SK-N-SH (cell line): ENCODE measurements at regions not wholly inside any gene's neighbourhood (a gene's known extent, or its start where the extent isn't known, plus 50 kb on each side); places are given as distances from the start of the nearest gene placed in this dataset.

ENCODE experiments used
- CTCF ChIA-PET: fragments of 300-600, 350-600 bp; formaldehyde crosslinking; extraction: SDS; loops from one replicate; lab custom pipeline; 2021; lab: Yijun Ruan, JAX
- POLR2A ChIA-PET: fragments of 350-600 bp; sonication (Branson Sonifier 250); formaldehyde crosslinking; extraction: SDS; loops from one replicate; lab custom pipeline; 2020; ENCODE audit warnings: antibody characterized with exemption, inconsistent platforms; lab: Yijun Ruan, JAX
- DNase-seq: peaks from one replicate; pipeline ENCODE4 v3.0.0; 2012
- H2AFZ ChIP-seq: fragments of 200-600 bp; sonication (generic); 2 replicates; pipeline ENCODE4 v1.8.1; 2016; ENCODE audit warnings: antibody characterized with exemption, mild to moderate bottlenecking, low read depth
- H3F3A ChIP-seq: fragments of 200-600 bp; sonication (generic); replicated peaks from 2 replicates; pipeline ENCODE3; 2016; ENCODE audit warnings: antibody characterized with exemption, mild to moderate bottlenecking; ENCODE audit not compliant: insufficient read depth
- H3K27ac ChIP-seq, 2 experiments: fragments of 200-500 bp in 1 of 2; fragments of 200-600 bp in 1 of 2; sonication (Bioruptor generic) in 1 of 2; sonication (generic), shearing (Covaris generic) in 1 of 2; 2 replicates each; pipeline versions ENCODE4 v1.5.1 to v1.6.1; 2014 to 2016; ENCODE audit warnings: low read depth in 2 of 2, inconsistent platforms in 1 of 2, low read length in 1 of 2, mild to moderate bottlenecking in 1 of 2, mixed read lengths in 1 of 2
- H3K27me3 ChIP-seq: fragments of 200-600 bp; sonication (generic), shearing (Covaris generic); 2 replicates; pipeline ENCODE4 v1.6.1; 2016; ENCODE audit warnings: mixed run types; ENCODE audit not compliant: insufficient read depth
- H3K36me3 ChIP-seq, 2 experiments: fragments of 200-500 bp in 1 of 2; fragments of 200-600 bp in 1 of 2; sonication (Bioruptor generic) in 1 of 2; sonication (generic) in 1 of 2; replicated peaks in 1 of 2; 2 replicates each; pipeline versions ENCODE3 to v1.5.1; 2014 to 2016; ENCODE audit warnings: low read length in 1 of 2, mild to moderate bottlenecking in 1 of 2; ENCODE audit not compliant: insufficient read depth in 2 of 2, control insufficient read depth in 1 of 2
- H3K4me1 ChIP-seq, 2 experiments: fragments of 200-500 bp in 1 of 2; fragments of 200-600 bp in 1 of 2; sonication (Bioruptor generic) in 1 of 2; sonication (generic), shearing (Covaris generic) in 1 of 2; 2 replicates each; pipeline versions ENCODE4 v1.5.1 to v1.6.1; 2014 to 2016; ENCODE audit warnings: low read depth in 1 of 2, low read length in 1 of 2, mixed run types in 1 of 2; ENCODE audit not compliant: insufficient read depth in 2 of 2, control insufficient read depth in 1 of 2
- H3K4me2 ChIP-seq: fragments of 200-600 bp; sonication (generic), shearing (Covaris generic); 2 replicates; pipeline ENCODE4 v1.6.1; 2017; ENCODE audit warnings: mixed run types
- H3K4me3 ChIP-seq, 2 experiments: fragments of 200-500 bp in 1 of 2; fragments of 200-600 bp in 1 of 2; sonication (Bioruptor generic) in 1 of 2; sonication (generic), shearing (Covaris generic) in 1 of 2; 2 replicates each; pipeline versions ENCODE4 v1.5.1 to v1.8.1; 2014 to 2016; ENCODE audit warnings: low read depth in 2 of 2, inconsistent platforms in 1 of 2, low read length in 1 of 2, mild to moderate bottlenecking in 1 of 2, mixed read lengths in 1 of 2, moderate library complexity in 1 of 2
- H3K79me2 ChIP-seq: fragments of 200-600 bp; sonication (generic); 2 replicates; pipeline ENCODE4 v1.8.1; 2017; ENCODE audit warnings: mild to moderate bottlenecking; ENCODE audit not compliant: insufficient read depth
- H3K9ac ChIP-seq: fragments of 200-600 bp; sonication (generic); 2 replicates; pipeline ENCODE4 v1.6.1; 2017; ENCODE audit warnings: mixed run types
- H3K9me2 ChIP-seq: fragments of 200-600 bp; sonication (generic); 2 replicates; pipeline ENCODE4 v1.6.1; 2017; ENCODE audit warnings: mixed run types
- H3K9me3 ChIP-seq: fragments of 200-600 bp; sonication (generic); 2 replicates; pipeline ENCODE4 v1.6.1; 2017; ENCODE audit warnings: mixed run types, mild to moderate bottlenecking, moderate library complexity
- H4K20me1 ChIP-seq: fragments of 200-600 bp; sonication (generic); 2 replicates; pipeline ENCODE4 v1.6.1; 2017; ENCODE audit warnings: mild to moderate bottlenecking, mixed run types; ENCODE audit not compliant: insufficient read depth
- CTCF ChIP-seq: fragments of 200-600 bp; sonication (generic); IDR thresholded peaks from 2 replicates; pipeline ENCODE4 v1.6.1; 2017; ENCODE audit warnings: antibody characterized with exemption, mild to moderate bottlenecking, moderate library complexity
- ELF1 ChIP-seq: IDR thresholded peaks from 2 replicates; pipeline ENCODE4 v1.4.0; 2012
- EP300 ChIP-seq, 2 experiments: IDR thresholded peaks; 2 replicates each; pipeline versions ENCODE4 v1.4.0 to v1.6.1; 2012; ENCODE audit warnings: borderline replicate concordance in 1 of 2, low read depth in 1 of 2, low read length in 1 of 2
- EZH2phosphoT487 ChIP-seq: fragments of 200-600 bp; sonication (generic); IDR thresholded peaks from 2 replicates; pipeline ENCODE4 v1.6.1; 2017; ENCODE audit warnings: low read depth, mixed run types, mild to moderate bottlenecking, antibody characterized with exemption, moderate library complexity, borderline replicate concordance
- FOXJ3 ChIP-seq: sonication (generic); formaldehyde crosslinking; IDR thresholded peaks from 2 replicates; pipeline ENCODE4 v1.5.1; 2020; ENCODE audit warnings: mild to moderate bottlenecking, missing genetic modification reagents
- GABPA ChIP-seq: IDR thresholded peaks from 2 replicates; pipeline ENCODE4 v1.4.0; 2012; ENCODE audit warnings: low read depth, mild to moderate bottlenecking
- GATA2 ChIP-seq: sonication (generic); formaldehyde crosslinking; IDR thresholded peaks from 2 replicates; pipeline ENCODE4 v1.5.0; 2020; ENCODE audit warnings: mild to moderate bottlenecking, missing genetic modification reagents
- NRF1 ChIP-seq: IDR thresholded peaks from 2 replicates; pipeline ENCODE4 v1.6.1; 2012; ENCODE audit warnings: low read depth, mild to moderate bottlenecking, low read length
- PBX3 ChIP-seq: IDR thresholded peaks from 2 replicates; pipeline ENCODE4; 2012
- POLR2AphosphoS5 ChIP-seq: IDR thresholded peaks from 2 replicates; pipeline ENCODE4 v1.6.1; 2012; ENCODE audit warnings: low read depth, low read length
- REST ChIP-seq: IDR thresholded peaks from 2 replicates; pipeline ENCODE4 v1.6.1; 2012; ENCODE audit warnings: mild to moderate bottlenecking, low read depth, low read length, moderate library complexity
- SIN3A ChIP-seq: IDR thresholded peaks from 2 replicates; pipeline ENCODE4 v1.6.1; 2012; ENCODE audit warnings: low read depth, mild to moderate bottlenecking, low read length, moderate library complexity, borderline replicate concordance
- WGBS: methylation state at CpG from one replicate; pipeline ENCODE4 v1.1.6; 2017; ENCODE audit warnings: low lambda C conversion rate; 5-methylcytosine and 5-hydroxymethylcytosine counted together

- 70% methylated on average over 7 of the region's 7 CpGs for WGBS
- no peaks in the 10 kb centered on the region for H3K79me2 ChIP-seq
- H3K9me3 ChIP-seq: no peaks in the 10 kb centered on the region
- H3K9me2 ChIP-seq: no peaks in the 10 kb centered on the region
- ChIA-PET CTCF (interaction anchor here (1.0 to 5.5 kb wide), 22 partner anchors 11 to 491 kb away, joined by 3 to 52 read pairs (median 6); no protein-coding TSS in a partner anchor), POLR2A (interaction anchor here (1.1 kb wide), 1 partner anchor 278 kb away, joined by 3 read pairs; no protein-coding TSS in a partner anchor)
- H3K4me3 ChIP-seq: no peak overlapping the region
- no peaks in the 10 kb centered on the region for H3F3A ChIP-seq
- H3K4me2 ChIP-seq: no peak overlapping the region
- no peak overlapping the region for H3K9ac ChIP-seq
- no peaks in the 10 kb centered on the region for H3K27me3 ChIP-seq
- TF ChIP-seq GABPA (no peak), FOXJ3 (CRISPR knock-in tag) (no peak), CTCF (no peak), EP300 (IDR thresholded peaks at IDR 0.05; ENCODE audit: borderline replicate concordance in 1 of 2, low read depth in 1 of 2, low read length in 1 of 2) (no peak), REST (peak; percentile 90), NRF1 (no peak), PBX3 (no peak)
- TF ChIP-seq, all 33 proteins: peak for 1
- DNase-seq: no peak
- H3K4me1 ChIP-seq: no peaks in the 10 kb centered on the region; a peak in 1 of 4 replicates
- H4K20me1 ChIP-seq: no peaks in the 10 kb centered on the region
- H2AFZ ChIP-seq: no peak overlapping the region
- no peaks in the 10 kb centered on the region for H3K36me3 ChIP-seq
- H3K27ac ChIP-seq: no peak overlapping the region; a peak in 1 of 4 replicates
Measured at GRCh38 chr20:58088105-58088504, 140.3 kb downstream of the ANKRD60 start.

- H3F3A ChIP-seq: peaks cover 2% of the 10 kb centered on the region
- TF ChIP-seq GATA2 (CRISPR knock-in tag) (no peak), ELF1 (no peak), EZH2phosphoT487 (no peak), SIN3A (no peak), GABPA (no peak), POLR2AphosphoS5 (no peak)
- no peaks in the 10 kb centered on the region; a peak in 2 of 4 replicates for H3K4me1 ChIP-seq
- H3K9me3 ChIP-seq: no peaks in the 10 kb centered on the region
- no peaks in the 10 kb centered on the region for H3K79me2 ChIP-seq
- H3K4me2 ChIP-seq: no peak overlapping the region
- no peak overlapping the region; a peak in 1 of 4 replicates for H3K4me3 ChIP-seq
- H4K20me1 ChIP-seq: no peaks in the 10 kb centered on the region
- no peaks in the 10 kb centered on the region for H3K27me3 ChIP-seq
- no peak for DNase-seq
- no peaks in the 10 kb centered on the region for H3K9me2 ChIP-seq
- peak overlapping the region in 1 of 2 experiments; percentile 9; a peak in 1 of 4 replicates for H3K27ac ChIP-seq
- POLR2A ChIA-PET: interaction anchor here (1.1 to 1.2 kb wide), 2 partner anchors 86 to 277 kb away, joined by 3 read pairs; no protein-coding TSS in a partner anchor
- H3K36me3 ChIP-seq: no peaks in the 10 kb centered on the region
- CTCF ChIA-PET: interaction anchor here (0.7 to 5.5 kb wide), 55 partner anchors 10 to 492 kb away, joined by 3 to 52 read pairs (median 5); partner anchors contain the start of gene ZBP1
- no peak overlapping the region for H3K9ac ChIP-seq
- H2AFZ ChIP-seq: no peak overlapping the region
- 76% methylated on average over 4 of the region's 4 CpGs for WGBS
Measured at GRCh38 chr20:58087562-58087858, 140.9 kb downstream of the ANKRD60 start.
